OCI-LY1 (cell line): ENCODE measurements at regions not wholly inside any gene's neighbourhood (a gene's known extent, or its start where the extent isn't known, plus 50 kb on each side); places are given as distances from the start of the nearest gene placed in this dataset.

Source experiments
- EZH2 ChIP-seq: fragments of 200-600 bp; sonication (generic), shearing (Covaris generic); IDR thresholded peaks from 2 replicates; pipeline ENCODE4 v1.8.0; 2017; ENCODE audit warnings: borderline replicate concordance, mixed run types, mild to moderate bottlenecking, antibody characterized with exemption, low read length, moderate library complexity, mixed read lengths
- TF ChIP-seq, protein P1 (sequence below): fragments of 200-600 bp; sonication (generic), shearing (Covaris generic); IDR thresholded peaks from 2 replicates; pipeline ENCODE4 v1.5.1; 2017; ENCODE audit warnings: mild to moderate bottlenecking, antibody characterized with exemption, low read length, moderate library complexity, mixed read lengths

DNA sequence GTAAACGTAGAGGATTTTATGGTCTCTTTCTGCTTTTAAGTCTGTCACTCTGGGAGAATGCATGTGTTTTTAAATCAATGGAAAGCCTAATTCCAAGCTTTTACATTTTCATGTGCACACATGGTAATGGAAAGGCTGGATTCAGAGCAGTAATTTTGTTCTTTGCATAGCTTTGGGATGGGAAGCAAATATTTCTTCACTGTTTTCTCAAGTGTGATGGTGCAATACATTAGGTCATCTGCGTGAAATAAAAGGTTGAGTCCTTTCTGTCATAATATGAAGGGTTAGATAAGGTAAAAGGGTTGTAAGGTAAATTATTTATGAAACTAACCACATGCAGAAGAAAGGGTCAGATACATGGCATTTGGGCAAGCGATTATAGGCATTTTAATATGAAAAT lies 88.2 kb upstream of the NR3C1 start:
- TF ChIP-seq, protein P1, sequence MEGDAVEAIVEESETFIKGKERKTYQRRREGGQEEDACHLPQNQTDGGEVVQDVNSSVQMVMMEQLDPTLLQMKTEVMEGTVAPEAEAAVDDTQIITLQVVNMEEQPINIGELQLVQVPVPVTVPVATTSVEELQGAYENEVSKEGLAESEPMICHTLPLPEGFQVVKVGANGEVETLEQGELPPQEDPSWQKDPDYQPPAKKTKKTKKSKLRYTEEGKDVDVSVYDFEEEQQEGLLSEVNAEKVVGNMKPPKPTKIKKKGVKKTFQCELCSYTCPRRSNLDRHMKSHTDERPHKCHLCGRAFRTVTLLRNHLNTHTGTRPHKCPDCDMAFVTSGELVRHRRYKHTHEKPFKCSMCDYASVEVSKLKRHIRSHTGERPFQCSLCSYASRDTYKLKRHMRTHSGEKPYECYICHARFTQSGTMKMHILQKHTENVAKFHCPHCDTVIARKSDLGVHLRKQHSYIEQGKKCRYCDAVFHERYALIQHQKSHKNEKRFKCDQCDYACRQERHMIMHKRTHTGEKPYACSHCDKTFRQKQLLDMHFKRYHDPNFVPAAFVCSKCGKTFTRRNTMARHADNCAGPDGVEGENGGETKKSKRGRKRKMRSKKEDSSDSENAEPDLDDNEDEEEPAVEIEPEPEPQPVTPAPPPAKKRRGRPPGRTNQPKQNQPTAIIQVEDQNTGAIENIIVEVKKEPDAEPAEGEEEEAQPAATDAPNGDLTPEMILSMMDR = no peak
- TF ChIP-seq EZH2 = no peak
